Suppressor macrophage treated with lipopolysaccharide for 4 hours (primary cell): ENCODE measurements at regions not wholly inside any gene's neighbourhood (a gene's known extent, or its start where the extent isn't known, plus 50 kb on each side); places are given as distances from the start of the nearest gene placed in this dataset.

Experiments used
- DNase-seq: peaks from one replicate; pipeline ENCODE4 v3.0.0-alpha.2; 2020

DNA sequence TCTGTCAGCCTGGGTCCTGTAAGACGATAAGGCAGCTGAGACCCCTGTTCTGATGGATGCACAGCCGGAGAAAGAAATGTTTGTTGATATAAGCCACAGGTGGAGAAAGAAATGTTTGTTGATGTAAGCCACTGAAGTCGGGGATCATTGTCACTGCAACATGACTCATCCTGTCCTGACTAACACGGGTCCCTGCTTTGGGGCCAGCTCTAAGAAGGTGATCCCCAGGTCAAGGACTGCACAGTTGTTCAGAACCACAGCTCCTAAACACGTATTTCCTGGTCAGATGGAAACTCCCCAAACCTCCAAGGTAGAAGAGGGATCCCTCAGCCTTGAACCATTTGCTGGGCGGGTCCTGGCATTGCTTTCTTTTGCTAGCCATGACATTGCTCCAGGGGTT, 86.4 kb upstream of the IGSF21 start:
- DNase-seq, result no peak

DNA sequence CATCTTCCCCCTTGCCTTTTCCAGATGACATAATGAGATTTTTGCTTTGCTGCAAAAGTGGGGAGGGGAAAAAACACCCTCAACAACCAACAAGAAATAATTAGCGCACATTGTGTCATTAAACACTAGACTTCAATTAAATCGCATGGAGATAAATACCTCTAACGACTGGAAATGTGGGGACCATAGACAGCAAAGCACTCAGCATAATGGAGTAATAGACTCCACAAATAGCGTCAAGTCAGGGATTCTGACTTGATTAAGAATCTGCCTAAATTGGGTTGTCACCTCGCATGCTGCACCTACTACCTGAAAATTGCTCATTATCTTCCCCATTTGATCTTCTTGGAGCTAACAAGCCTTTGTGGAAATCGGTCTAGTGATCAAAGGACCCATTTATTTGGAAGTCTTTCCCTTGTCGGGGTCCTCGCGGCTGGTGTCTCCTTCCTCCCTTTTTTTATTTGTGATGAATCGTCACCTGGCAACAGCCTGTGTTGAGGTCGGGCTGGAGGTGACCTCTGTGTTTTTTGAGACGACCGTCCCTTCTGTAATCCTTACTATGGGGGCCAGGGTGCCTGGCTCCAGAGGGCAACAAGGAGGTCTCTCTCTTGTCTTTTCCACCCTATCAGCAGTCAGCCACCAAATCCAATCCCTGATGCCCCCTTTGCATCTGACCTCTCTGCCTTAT, 75.3 kb upstream of the IGSF21 start:
- DNase-seq, result no peak

DNA sequence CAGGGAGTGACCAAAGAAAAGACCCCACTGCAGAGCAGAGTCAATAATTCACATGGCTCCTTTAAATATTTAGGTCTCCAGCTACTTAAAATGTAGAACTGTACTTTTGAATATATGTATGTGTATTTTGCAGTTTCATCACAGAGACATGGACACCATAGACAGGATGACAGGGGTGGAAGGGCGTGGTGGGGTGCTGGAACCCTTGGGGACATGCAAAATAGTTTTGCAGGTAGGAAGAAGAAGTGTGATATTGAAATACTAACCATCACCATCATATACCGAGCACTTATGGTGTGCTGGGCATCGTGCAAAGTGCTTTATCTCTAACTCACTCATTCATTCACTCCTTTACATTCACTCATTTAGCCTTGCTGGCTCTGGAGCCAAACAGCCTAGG, 72.5 kb upstream of the IGSF21 start:
- DNase-seq, result no peak

DNA sequence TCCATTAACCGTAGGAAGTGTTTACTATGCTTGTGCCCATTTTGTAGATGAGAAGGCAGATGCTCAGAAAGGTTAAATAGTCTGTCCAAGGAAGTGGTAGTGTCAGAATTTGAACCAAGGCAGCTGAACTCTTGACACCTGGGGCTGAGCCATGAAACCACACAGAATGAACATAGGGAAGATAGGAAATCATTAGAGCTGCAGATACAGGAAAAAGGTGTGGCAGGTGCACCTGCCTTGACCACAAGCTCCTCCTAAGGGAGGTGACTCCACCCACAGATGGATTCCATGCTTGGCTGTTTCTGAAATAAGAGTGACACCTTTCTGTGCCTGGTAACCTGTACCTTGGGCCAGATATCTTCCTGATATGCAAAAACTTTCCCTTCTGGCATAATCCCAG, 69.9 kb upstream of the IGSF21 start:
- no peak for DNase-seq

DNA sequence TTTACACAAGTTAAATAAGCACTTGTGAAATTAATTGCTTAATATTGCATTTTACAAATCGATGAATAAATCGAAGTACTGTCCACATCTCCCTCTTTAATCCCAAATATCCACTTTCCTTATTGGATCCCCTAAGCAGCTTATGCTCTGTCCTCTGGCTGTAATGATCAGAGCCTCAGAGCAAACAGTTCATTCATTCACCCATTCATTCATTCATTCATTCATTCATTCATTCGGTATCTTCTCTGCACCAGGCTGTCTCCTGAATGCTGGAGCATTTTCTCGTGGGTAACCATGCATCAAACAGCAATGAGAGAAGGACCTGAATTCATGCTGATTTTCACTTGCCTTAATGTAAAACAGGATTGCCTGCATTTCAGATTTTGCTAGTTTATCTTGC, 69.5 kb upstream of the IGSF21 start:
- no peak for DNase-seq

DNA sequence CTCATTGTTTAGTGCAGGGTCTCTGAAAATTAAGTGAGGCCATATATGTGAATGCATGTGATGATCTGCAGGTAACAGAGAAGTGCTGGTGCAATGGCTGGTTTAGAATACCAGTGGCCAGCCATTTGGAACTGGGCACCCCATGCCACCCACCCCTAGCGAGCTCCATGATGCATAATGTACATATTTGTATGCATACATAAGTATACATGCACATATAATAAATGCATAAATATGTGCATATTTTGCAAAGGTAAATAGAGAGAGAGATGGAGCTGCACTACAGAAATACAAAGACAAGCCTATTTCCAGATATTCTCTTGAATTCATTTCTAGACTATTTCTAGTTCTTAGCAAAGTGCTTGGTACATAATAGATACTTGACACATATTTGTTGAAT, 68.5 kb upstream of the IGSF21 start:
- DNase-seq, result no peak

DNA sequence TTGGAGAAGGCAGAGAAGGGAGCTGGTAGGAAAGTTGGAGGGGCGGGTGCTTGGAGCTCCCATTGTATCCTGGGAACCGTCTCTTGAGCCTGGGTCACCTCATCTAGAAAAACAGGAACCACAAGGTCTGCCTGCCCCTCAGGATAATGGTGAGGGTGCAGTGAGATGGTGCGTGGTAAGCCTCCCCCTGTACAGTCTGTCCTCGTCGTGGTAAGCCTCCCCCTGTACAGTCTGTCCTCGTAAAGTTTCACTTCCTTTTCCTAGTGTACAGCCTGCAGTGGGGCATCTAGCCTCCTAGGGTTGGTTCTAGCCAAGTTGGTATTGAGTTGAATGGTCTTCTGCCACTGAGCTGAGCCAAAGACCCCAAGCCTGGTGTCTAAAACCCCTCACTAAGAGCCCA, 66.5 kb upstream of the IGSF21 start:
- DNase-seq, result peak; percentile 3

DNA sequence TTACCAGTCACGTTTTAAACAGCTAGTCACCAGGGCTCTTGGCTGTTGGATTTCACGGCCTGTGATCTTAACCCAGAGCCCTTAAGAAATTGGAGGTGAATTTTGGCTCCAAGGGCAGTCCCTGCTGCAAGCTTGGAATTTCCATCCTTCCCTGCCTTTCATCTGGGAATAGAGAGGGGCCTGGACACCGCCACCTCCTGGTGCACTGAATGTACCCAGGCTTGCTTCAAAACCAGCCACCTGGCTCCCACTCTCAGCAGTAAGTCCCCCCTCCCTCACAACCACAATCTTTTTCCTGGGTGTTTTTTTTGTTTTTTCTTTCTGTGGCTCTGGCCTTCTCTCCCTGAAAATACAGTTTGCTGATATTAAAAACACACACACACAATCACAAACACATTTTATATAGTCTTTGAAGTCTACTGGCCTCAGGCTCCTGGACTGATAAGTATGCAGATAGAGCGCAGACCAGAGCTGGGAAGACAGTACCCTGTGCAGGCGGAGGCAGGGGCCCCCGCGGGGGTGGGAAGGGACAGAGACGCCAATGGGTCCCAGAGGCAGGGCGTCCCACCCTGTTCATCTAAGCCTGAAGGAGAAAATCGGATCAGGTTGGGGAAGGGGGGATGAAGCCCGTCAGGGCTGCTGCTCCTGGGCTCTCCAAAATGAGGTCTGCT, 65.8 kb upstream of the IGSF21 start:
- DNase-seq, result no peak

DNA sequence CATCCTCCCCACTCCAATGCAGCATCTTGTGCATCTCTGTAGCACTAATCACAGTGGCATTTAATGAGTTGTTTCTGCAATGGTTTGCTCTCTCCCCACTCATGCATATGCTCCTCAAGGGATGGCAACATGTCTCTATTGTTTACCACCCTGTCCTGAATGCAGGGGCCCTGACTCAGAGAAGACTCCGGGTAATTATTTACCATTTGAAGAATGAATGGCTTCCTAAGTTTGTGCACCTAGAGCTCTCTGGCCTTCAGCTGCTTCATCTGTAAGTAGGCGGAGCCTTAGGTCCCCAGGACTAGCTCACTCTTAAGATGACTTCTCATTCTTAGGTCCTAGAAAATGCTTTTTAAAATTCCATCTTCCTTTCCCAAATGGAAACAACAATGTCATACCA, 63.7 kb upstream of the IGSF21 start:
- DNase-seq, result no peak

DNA sequence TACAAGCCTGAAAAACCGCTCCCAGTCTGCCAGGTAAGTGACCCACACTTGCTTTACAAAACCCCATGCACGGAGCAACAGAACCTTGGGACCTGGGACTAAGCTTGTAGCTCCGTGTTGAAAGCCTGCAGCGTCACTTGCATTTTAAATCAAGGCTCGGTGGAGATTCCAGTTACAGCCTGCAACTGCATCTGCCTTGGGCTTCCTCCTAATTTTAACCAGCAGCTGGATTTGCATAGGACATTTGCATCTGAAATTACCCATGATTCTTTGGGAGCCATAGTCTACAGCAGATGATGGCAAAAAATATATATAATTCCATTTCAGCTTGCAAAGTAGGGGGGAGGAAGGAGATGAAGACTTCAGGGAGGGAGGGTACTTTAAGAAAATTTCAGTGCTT, 62.4 kb upstream of the IGSF21 start:
- DNase-seq, result no peak

DNA sequence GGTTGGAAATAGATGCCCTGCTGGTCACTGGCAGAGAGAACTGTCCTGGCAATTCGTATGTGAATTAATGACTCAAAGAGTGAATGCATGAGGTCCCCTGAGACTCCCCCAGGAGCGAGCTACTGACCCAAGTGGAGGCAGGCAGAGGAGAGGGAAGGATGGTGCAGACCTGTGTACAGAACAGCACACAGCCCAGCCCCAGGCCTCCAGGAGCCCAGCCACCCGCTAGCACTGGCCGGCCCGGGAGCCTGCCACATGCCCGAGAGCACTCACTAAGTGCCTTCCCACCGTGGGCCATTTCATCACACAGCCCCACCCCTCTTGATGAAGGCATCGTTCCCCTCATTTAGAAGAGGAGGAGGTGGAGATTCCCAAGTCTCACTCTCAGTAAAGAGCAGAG, 62.0 kb upstream of the IGSF21 start:
- DNase-seq, result no peak

DNA sequence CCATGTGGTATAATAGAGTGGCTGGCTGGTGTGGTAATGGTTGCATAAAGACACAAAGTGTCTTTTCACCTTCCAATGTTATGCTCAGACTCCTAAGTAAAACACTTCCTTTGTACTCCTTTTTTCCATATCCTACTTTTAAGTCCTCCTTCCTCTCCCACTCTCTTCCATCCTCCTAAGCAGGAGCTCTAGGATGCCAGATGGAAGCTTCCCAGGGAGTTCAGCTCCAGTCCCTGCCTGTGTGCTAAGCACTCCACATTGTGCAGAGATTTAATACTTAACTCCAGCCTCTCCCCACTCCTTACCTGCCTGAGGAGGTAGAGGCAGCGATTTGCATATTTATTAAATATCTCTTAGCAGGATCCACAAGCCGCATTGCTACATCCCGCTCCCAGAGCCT, 60.5 kb upstream of the IGSF21 start:
- no peak for DNase-seq

DNA sequence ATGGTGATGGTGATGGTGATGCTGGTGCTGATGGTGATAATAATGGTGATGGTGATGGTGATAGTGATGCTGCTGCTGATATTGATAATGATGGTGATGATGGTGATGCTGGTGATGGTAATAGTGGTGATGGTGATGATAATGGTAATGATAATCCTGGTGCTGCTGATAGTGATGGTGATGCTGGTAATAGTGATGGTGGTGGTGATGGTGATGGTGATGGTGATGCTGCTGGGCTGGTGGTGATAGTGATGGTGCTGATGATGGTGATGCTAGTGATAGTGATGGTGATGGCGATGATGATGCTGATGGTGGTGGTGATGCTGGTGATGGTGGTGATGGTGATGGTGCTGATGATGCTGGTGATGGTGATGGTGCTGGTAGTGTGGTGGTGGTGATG, 58.4 kb upstream of the IGSF21 start:
- no peak for DNase-seq

DNA sequence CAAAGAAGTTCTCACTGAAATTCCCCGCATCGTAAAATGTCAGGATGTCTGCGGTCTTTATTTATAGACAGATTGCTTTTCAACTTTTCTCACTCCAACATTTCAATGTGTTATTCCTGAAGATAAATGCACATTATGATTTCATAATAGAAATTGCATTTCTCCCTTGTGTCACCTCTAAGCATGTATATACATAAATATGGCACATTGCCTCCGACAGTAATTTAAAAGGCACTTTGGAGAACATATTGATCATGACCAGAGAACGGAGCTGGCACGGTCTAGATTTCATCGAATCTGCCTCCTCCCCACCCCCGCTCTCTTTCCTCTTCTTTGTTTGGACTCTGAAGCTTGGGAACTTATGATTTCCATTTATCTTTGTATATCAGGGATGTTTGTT, 54.9 kb upstream of the IGSF21 start:
- DNase-seq, result no peak

DNA sequence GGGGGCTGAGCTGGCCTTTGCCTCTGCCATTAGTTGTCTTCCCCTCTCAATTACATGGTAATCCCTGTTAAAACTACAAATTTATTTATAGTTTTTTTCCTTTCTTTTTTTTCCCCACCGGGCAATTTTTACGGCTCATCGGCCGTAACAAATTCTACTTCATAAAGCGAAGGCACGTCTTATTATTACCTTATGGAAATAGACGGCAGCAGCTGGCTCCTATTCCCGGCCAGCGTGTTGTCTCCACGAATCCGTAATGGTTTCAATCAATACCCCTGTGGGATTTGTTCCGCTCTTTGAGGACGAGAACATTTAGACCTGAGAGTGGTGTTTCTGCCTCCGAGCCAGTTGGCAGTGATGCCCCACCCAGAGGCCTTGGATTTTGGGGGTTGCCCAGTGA, 52.4 kb upstream of the IGSF21 start:
- DNase-seq, result no peak

DNA sequence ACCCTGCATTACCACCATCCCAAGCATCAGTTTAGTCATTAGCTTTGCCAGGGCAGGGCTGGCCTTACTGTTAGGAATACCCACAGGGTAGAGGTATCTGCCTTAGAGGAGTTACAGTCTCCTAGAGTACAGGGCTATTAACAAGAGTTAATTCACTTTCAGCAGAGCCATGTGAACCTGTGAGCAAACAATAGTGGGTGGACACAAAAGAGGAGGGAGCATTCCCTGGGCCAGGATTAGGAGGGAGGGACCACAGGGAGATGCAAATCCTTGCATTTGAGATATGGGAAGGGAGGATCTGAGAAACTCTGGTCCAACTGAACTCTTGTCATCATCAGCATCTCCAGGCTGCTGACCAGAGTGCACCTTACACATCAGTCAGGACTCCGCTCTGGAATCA, 51.1 kb upstream of the IGSF21 start:
- DNase-seq, result no peak

DNA sequence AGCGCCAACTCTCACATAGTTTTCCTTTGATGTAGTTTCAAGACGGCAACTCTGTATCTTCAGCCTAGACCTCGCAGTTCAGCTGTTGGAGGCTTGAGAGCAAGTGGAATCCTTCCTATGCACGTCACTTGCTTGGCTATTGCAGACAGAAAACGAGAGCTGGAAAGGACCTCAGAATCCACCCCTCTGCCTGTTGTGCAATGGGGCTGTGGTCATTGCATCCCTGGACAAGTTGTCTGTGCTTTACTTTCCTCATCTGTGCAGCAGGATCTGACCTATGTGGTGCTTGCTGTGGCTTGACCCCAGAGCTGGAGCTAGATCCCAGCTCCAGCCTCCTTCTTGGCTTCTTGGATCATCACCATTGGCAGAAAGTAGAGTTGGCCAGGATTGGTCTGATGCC, 50.0 kb upstream of the IGSF21 start:
- no peak for DNase-seq
